Keratinocyte (primary cell): ENCODE measurements at regions not wholly inside any gene's neighbourhood (a gene's known extent, or its start where the extent isn't known, plus 50 kb on each side); places are given as distances from the start of the nearest gene placed in this dataset.

Experiments
- DNase-seq: peaks from one replicate; pipeline ENCODE4 v3.0.0-alpha.2; 2011; ENCODE audit warnings: low read depth, missing footprints, low spot score
- FAIRE-seq: peaks from 2 replicates; lab custom pipeline; 2011; peaks lifted over from hg19 to GRCh38; lab: Jason Lieb, UNC
- H2AFZ ChIP-seq: 2 replicates; pipeline ENCODE4 v1.6.0; 2012; ENCODE audit warnings: low read length, control low read depth, inconsistent platforms; ENCODE audit not compliant: control insufficient read depth
- H3K27ac ChIP-seq: 2 replicates; pipeline ENCODE4 v1.5.1; 2011; ENCODE audit warnings: low read length; ENCODE audit not compliant: control insufficient read depth, insufficient read depth
- H3K27me3 ChIP-seq: 3 replicates; pipeline ENCODE4 v1.6.0; 2011; ENCODE audit warnings: low read length; ENCODE audit not compliant: control insufficient read depth, insufficient read depth; ENCODE audit errors: extremely low read depth
- H3K36me3 ChIP-seq, 2 experiments: 2 replicates in 1 of 2; 3 replicates in 1 of 2; pipeline ENCODE4 v1.5.1; 2011; ENCODE audit warnings: low read length in 2 of 2, mild to moderate bottlenecking in 1 of 2; ENCODE audit not compliant: control insufficient read depth in 2 of 2, insufficient read depth in 2 of 2; ENCODE audit errors: extremely low read depth in 1 of 2
- H3K4me1 ChIP-seq: 3 replicates; pipeline ENCODE4 v1.5.1; 2011; ENCODE audit warnings: low read length; ENCODE audit not compliant: control insufficient read depth, insufficient read depth; ENCODE audit errors: extremely low read depth
- H3K4me2 ChIP-seq: 3 replicates; pipeline ENCODE4 v1.6.0; 2011; ENCODE audit warnings: low read depth, low read length; ENCODE audit not compliant: control insufficient read depth, insufficient read depth; ENCODE audit errors: extremely low read depth
- H3K4me3 ChIP-seq, 3 experiments: fragments of 200-600 bp in 1 of 3; sonication (generic) in 1 of 3; 2 replicates in 2 of 3; 3 replicates in 1 of 3; pipeline ENCODE4 v1.5.1; 2011 to 2016; ENCODE audit warnings: low read length in 3 of 3, mild to moderate bottlenecking in 3 of 3, control low read depth in 2 of 3, inconsistent platforms in 1 of 3, low read depth in 1 of 3, mixed read lengths in 1 of 3, mixed run types in 1 of 3, moderate library complexity in 1 of 3; ENCODE audit not compliant: control insufficient read depth in 2 of 3, insufficient read depth in 2 of 3; ENCODE audit errors: extremely low read depth in 1 of 3
- H3K79me2 ChIP-seq: 2 replicates; pipeline ENCODE4 v1.6.0; 2012; ENCODE audit warnings: low read length; ENCODE audit not compliant: control insufficient read depth, insufficient read depth
- H3K9ac ChIP-seq: 3 replicates; pipeline ENCODE4 v1.6.0; 2011; ENCODE audit warnings: low read length; ENCODE audit not compliant: control insufficient read depth, insufficient read depth; ENCODE audit errors: extremely low read depth
- H3K9me1 ChIP-seq: 3 replicates; pipeline ENCODE4 v1.6.0; 2011; ENCODE audit warnings: low read length; ENCODE audit not compliant: control insufficient read depth, insufficient read depth; ENCODE audit errors: extremely low read depth
- H3K9me3 ChIP-seq: 2 replicates; pipeline ENCODE4 v1.5.1; 2012; ENCODE audit warnings: low read depth, low read length; ENCODE audit not compliant: control insufficient read depth
- H4K20me1 ChIP-seq: 3 replicates; pipeline ENCODE4 v1.6.0; 2011; ENCODE audit warnings: low read length; ENCODE audit not compliant: control insufficient read depth, insufficient read depth; ENCODE audit errors: extremely low read depth
- CTCF ChIP-seq, 3 experiments: IDR thresholded peaks in 1 of 3; conservative IDR thresholded peaks in 1 of 3; optimal IDR thresholded peaks in 1 of 3; 2 replicates in 2 of 3; 3 replicates in 1 of 3; pipeline versions ENCODE3 to v1.5.1; 2011; ENCODE audit warnings: low read length in 3 of 3, mild to moderate bottlenecking in 3 of 3, moderate library complexity in 2 of 3, control low read depth in 1 of 3, inconsistent platforms in 1 of 3; ENCODE audit not compliant: insufficient read depth in 2 of 3; ENCODE audit errors: extremely low read depth in 1 of 3
- EZH2 ChIP-seq: IDR thresholded peaks from one replicate; pipeline ENCODE4 v1.6.1; 2012; ENCODE audit warnings: inconsistent platforms, mild to moderate bottlenecking, low read length, moderate library complexity
- dilution Hi-C: fragments of 300-500 bp; cut with MboI; formaldehyde crosslinking; loops from one replicate; pipeline ENCODE4 v1.7.0; 2020; ENCODE audit warnings: low sequenced_read_pairs; ENCODE audit not compliant: extremely low pct_ligation_motif_present

GRCh38 chr17:77364941-77365583, 224.3 kb downstream of the SEC14L1 start:
- Histone ChIP-seq H3K9ac (peak overlapping the region; percentile 76), H2AFZ (no peak overlapping the region), H3K27me3 (no peaks in the 10 kb centered on the region), H3K36me3 (peaks cover 7 to 33% of the 10 kb centered on the region in 2 experiments), H4K20me1 (peaks cover 69% of the 10 kb centered on the region), H3K4me3 (peak overlapping the region in 1 of 3 experiments; percentile 33), H3K4me2 (peak overlapping the region; percentile 71), H3K79me2 (peaks cover 89% of the 10 kb centered on the region), H3K27ac (peak overlapping the region; percentile 78), H3K4me1 (peaks cover 57% of the 10 kb centered on the region), H3K9me1 (peaks cover 30% of the 10 kb centered on the region), H3K9me3 (no peaks in the 10 kb centered on the region)
- TF ChIP-seq EZH2 (no peak), CTCF (optimal IDR thresholded peaks at IDR 0.05 in 1 of 3, IDR thresholded peaks at IDR 0.05 in 1 of 3, conservative IDR thresholded peaks at IDR 0.05 in 1 of 3; ENCODE audit: extremely low read depth in 1 of 3, insufficient read depth in 2 of 3, low read length in 3 of 3) (no peak)
- FAIRE-seq (peak; percentile 26), DNase-seq (no peak)
- dilution Hi-C loops = no loop called here

- peaks cover 29% of the 10 kb centered on the region for H3K9me1 ChIP-seq
- peak overlapping the region in 1 of 3 experiments; percentile 33 for H3K4me3 ChIP-seq
- dilution Hi-C loops = no loop called here
- DNase-seq (no peak), FAIRE-seq (peak; percentile 23)
- H3K4me1 ChIP-seq = peaks cover 61% of the 10 kb centered on the region
- no peaks in the 10 kb centered on the region for H3K27me3 ChIP-seq
- H3K79me2 ChIP-seq = peaks cover 90% of the 10 kb centered on the region
- peak overlapping the region; percentile 71 for H3K4me2 ChIP-seq
- H3K9ac ChIP-seq = peak overlapping the region; percentile 76
- peak overlapping the region; percentile 78 for H3K27ac ChIP-seq
- H2AFZ ChIP-seq = no peak overlapping the region
- TF ChIP-seq EZH2 (no peak), CTCF (optimal IDR thresholded peaks at IDR 0.05 in 1 of 3, IDR thresholded peaks at IDR 0.05 in 1 of 3, conservative IDR thresholded peaks at IDR 0.05 in 1 of 3; ENCODE audit: extremely low read depth in 1 of 3, insufficient read depth in 2 of 3, low read length in 3 of 3) (no peak)
- peaks cover 72% of the 10 kb centered on the region for H4K20me1 ChIP-seq
- H3K36me3 ChIP-seq = peaks cover 7 to 31% of the 10 kb centered on the region in 2 experiments
- no peaks in the 10 kb centered on the region for H3K9me3 ChIP-seq
These were observed 224.9 kb downstream of the SEC14L1 start for GRCh38 chr17:77365584-77366186.
